MM.1S (cell line): ENCODE measurements at regions not wholly inside any gene's neighbourhood (a gene's known extent, or its start where the extent isn't known, plus 50 kb on each side); places are given as distances from the start of the nearest gene placed in this dataset.

Experiments used
- DNase-seq: peaks from one replicate; pipeline ENCODE4 v3.0.0-alpha.2; 2015
- H2AFZ ChIP-seq: fragments of 300-600 bp; sonication (generic); 2 replicates; pipeline ENCODE4 v1.6.0; 2016; ENCODE audit warnings: antibody characterized with exemption, low read length
- H3F3A ChIP-seq: fragments of 300-600 bp; sonication (generic); 2 replicates; pipeline ENCODE4 v1.6.1; 2016; ENCODE audit warnings: mild to moderate bottlenecking, antibody characterized with exemption, low read length, moderate library complexity, mixed read lengths; ENCODE audit not compliant: insufficient read depth
- H3K27ac ChIP-seq: fragments of 300-600 bp; sonication (generic); 2 replicates; pipeline ENCODE4 v1.5.1; 2016; ENCODE audit warnings: mild to moderate bottlenecking, low read length
- H3K27me3 ChIP-seq: fragments of 300-600 bp; sonication (generic); replicated peaks from 2 replicates; pipeline ENCODE4 v1.6.0; 2016; ENCODE audit warnings: low read length; ENCODE audit not compliant: insufficient read depth
- H3K36me3 ChIP-seq: fragments of 300-600 bp; sonication (generic); replicated peaks from 2 replicates; pipeline ENCODE4 v1.6.1; 2016; ENCODE audit warnings: mild to moderate bottlenecking, low read length, mixed read lengths; ENCODE audit not compliant: insufficient read depth
- H3K4me1 ChIP-seq: fragments of 300-600 bp; sonication (generic); 2 replicates; pipeline ENCODE4 v1.6.1; 2016; ENCODE audit warnings: low read length, mixed read lengths
- H3K4me2 ChIP-seq: fragments of 300-600 bp; sonication (generic); 2 replicates; pipeline ENCODE4 v1.6.0; 2016; ENCODE audit warnings: low read depth, low read length
- H3K4me3 ChIP-seq: fragments of 300-600 bp; sonication (generic); 2 replicates; pipeline ENCODE4 v1.5.1; 2016; ENCODE audit warnings: low read length, mixed read lengths
- H3K79me2 ChIP-seq: fragments of 300-600 bp; sonication (generic); 2 replicates; pipeline ENCODE4 v1.6.1; 2016; ENCODE audit warnings: mixed run types, low read length, mixed read lengths
- H3K9ac ChIP-seq: fragments of 300-600 bp; sonication (generic); 2 replicates; pipeline ENCODE4 v1.6.1; 2016; ENCODE audit warnings: low read length, mixed read lengths
- H3K9me2 ChIP-seq: fragments of 300-600 bp; sonication (generic); replicated peaks from 2 replicates; pipeline ENCODE4 v1.6.1; 2016; ENCODE audit warnings: mild to moderate bottlenecking, low read length, mixed read lengths; ENCODE audit not compliant: insufficient read depth
- H3K9me3 ChIP-seq: fragments of 300-600 bp; sonication (generic); replicated peaks from 2 replicates; pipeline ENCODE4 v1.6.1; 2016; ENCODE audit warnings: mild to moderate bottlenecking, low read length, mixed read lengths; ENCODE audit not compliant: insufficient read depth
- H4K20me1 ChIP-seq: fragments of 300-600 bp; sonication (generic); 2 replicates; pipeline ENCODE4 v1.6.1; 2016; ENCODE audit warnings: mild to moderate bottlenecking, low read length, moderate library complexity, mixed read lengths; ENCODE audit not compliant: insufficient read depth
- EZH2 ChIP-seq: fragments of 300-600 bp; sonication (generic); optimal IDR thresholded peaks from 2 replicates; pipeline ENCODE3; 2017; ENCODE audit warnings: low read depth, mild to moderate bottlenecking, antibody characterized with exemption, low read length, mixed read lengths
- EZH2phosphoT487 ChIP-seq: fragments of 300-600 bp; sonication (generic); IDR thresholded peaks from 2 replicates; pipeline ENCODE4 v1.6.1; 2018; ENCODE audit warnings: antibody characterized with exemption, low read length
- TF ChIP-seq, protein P1 (sequence below): fragments of 300-600 bp; sonication (generic); IDR thresholded peaks from 2 replicates; pipeline ENCODE4 v1.5.1; 2016; ENCODE audit warnings: antibody characterized with exemption, low read length, mixed read lengths

- Histone ChIP-seq H3K79me2 (no peaks in the 10 kb centered on the region), H3K9me3 (no peaks in the 10 kb centered on the region), H3K9me2 (no peaks in the 10 kb centered on the region), H3K27ac (no peak overlapping the region), H3F3A (no peaks in the 10 kb centered on the region), H3K4me2 (no peak overlapping the region), H3K27me3 (no peaks in the 10 kb centered on the region), H3K9ac (no peak overlapping the region), H3K4me1 (0 out of 2 replicates have a peak, but pooled peaks cover 4% of the 10 kb centered on the region), H3K36me3 (no peaks in the 10 kb centered on the region), H3K4me3 (no peak overlapping the region), H2AFZ (no peak overlapping the region), H4K20me1 (no peaks in the 10 kb centered on the region)
- TF ChIP-seq EZH2 (no peak), EZH2phosphoT487 (no peak)
- TF ChIP-seq, protein P1, sequence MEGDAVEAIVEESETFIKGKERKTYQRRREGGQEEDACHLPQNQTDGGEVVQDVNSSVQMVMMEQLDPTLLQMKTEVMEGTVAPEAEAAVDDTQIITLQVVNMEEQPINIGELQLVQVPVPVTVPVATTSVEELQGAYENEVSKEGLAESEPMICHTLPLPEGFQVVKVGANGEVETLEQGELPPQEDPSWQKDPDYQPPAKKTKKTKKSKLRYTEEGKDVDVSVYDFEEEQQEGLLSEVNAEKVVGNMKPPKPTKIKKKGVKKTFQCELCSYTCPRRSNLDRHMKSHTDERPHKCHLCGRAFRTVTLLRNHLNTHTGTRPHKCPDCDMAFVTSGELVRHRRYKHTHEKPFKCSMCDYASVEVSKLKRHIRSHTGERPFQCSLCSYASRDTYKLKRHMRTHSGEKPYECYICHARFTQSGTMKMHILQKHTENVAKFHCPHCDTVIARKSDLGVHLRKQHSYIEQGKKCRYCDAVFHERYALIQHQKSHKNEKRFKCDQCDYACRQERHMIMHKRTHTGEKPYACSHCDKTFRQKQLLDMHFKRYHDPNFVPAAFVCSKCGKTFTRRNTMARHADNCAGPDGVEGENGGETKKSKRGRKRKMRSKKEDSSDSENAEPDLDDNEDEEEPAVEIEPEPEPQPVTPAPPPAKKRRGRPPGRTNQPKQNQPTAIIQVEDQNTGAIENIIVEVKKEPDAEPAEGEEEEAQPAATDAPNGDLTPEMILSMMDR = no peak
- DNase-seq = no peak
Measured at GRCh38 chr4:31185014-31185585, 464.9 kb downstream of the PCDH7 start.

DNA sequence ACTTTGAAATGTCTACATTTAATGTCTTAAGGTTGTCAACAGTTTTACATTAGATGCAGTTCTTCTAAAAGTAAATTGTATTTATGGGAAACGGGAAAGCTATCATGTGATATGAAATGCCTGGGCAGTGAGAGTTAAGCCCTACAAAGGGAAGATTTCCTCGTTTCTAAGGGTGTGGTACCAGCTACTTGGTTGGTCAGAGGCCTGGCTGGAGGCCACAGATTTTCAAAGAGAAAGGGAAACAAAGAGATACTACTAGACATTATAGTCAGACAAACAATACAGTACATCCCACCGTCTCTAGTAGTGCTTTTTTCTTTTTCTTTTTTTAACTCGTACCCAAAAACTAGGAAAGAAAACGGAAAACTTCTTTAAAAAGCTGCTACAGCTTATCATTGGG is 467.8 kb downstream of the PCDH7 start:
- TF ChIP-seq, protein P1 = no peak
- no peak for TF ChIP-seq EZH2phosphoT487
- no peak for TF ChIP-seq EZH2
- Histone ChIP-seq H3K27ac (no peak overlapping the region), H4K20me1 (no peaks in the 10 kb centered on the region), H3K4me2 (no peak overlapping the region), H3K9me2 (no peaks in the 10 kb centered on the region), H3K36me3 (no peaks in the 10 kb centered on the region), H2AFZ (no peak overlapping the region), H3K79me2 (no peaks in the 10 kb centered on the region), H3F3A (no peaks in the 10 kb centered on the region), H3K27me3 (no peaks in the 10 kb centered on the region), H3K4me1 (no peaks in the 10 kb centered on the region), H3K4me3 (no peak overlapping the region), H3K9ac (no peak overlapping the region), H3K9me3 (no peaks in the 10 kb centered on the region)
- no peak for DNase-seq

DNA sequence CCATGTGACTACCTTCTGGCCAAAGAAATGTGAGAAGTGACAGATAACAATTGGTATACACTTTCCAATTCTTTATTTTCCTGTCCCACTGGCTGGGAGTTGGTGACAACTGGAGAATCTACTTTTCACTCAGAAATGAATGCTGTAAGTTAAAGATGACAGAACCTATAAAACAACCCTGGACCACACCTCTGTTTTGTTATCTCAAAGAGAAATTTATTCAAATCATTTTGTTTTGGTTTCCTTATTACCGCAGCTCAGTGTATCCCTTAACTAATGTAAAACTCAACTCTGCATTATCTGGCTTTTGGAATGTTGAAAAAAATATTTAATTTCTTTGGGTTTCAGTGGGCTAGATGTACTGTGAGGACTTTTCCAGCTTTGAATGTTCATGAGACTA is 469.8 kb downstream of the PCDH7 start:
- no peaks in the 10 kb centered on the region for H3K9me3 ChIP-seq
- no peak overlapping the region for H3K4me3 ChIP-seq
- no peak overlapping the region for H2AFZ ChIP-seq
- DNase-seq = no peak
- H3K27me3 ChIP-seq = no peaks in the 10 kb centered on the region
- H3F3A ChIP-seq = no peaks in the 10 kb centered on the region
- no peaks in the 10 kb centered on the region for H3K4me1 ChIP-seq
- no peaks in the 10 kb centered on the region for H4K20me1 ChIP-seq
- no peak overlapping the region for H3K27ac ChIP-seq
- H3K9me2 ChIP-seq = no peaks in the 10 kb centered on the region
- TF ChIP-seq, protein P1 = no peak
- TF ChIP-seq EZH2phosphoT487 = no peak
- TF ChIP-seq EZH2 = no peak
- no peak overlapping the region for H3K4me2 ChIP-seq
- H3K9ac ChIP-seq = no peak overlapping the region
- H3K36me3 ChIP-seq = no peaks in the 10 kb centered on the region
- no peaks in the 10 kb centered on the region for H3K79me2 ChIP-seq
